ENCODE measurements at regions not wholly inside any gene's neighbourhood (a gene's known extent, or its start where the extent isn't known, plus 50 kb on each side); places are given as distances from the start of the nearest gene placed in this dataset.

DNA sequence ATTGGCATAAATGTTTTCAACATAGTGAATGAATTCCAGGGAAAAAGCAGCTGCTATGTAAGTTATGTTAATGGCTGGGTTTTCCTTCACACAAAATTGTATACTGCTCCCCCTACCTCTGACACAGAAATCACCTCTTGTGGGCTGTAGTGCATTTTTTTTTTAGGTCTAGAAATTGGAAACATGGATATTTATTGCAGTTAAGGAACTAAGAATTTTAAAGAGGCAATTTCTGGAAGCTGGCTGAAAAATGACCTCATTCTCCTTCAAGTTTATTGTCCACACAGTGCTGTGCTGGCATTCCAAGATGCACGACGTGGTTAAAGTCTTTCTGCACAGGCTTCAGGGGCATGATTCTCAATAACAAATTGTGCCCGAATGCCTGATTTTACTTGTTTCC is 1424.2 kb downstream of the MRPL39 start:
- DNase-seq = no peak

DNA sequence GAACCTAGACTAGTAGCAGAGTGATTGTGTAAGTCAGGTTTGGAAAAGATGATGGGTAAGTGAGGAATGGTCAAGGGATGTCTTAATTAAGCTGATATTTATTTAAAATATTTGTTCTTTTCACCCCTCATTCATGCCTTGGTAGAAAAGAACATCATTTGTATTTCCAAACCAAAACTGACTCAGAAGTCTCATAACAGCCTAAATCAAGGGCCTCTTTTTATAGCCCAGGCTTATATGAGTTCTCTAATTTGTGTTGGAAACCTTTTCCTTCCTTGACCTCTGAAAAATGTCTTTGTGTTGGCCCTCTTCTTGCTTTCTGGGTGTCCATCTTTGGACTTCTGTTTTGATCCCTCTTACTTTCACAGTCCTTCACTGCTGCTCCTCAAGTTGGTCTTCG is 1428.2 kb downstream of the MRPL39 start:
- DNase-seq = no peak

GRCh38 chr21:24175106-24175505 is 1432.2 kb downstream of the MRPL39 start:
- DNase-seq = no peak

- no peak for DNase-seq
These were observed 1435.5 kb downstream of the MRPL39 start for GRCh38 chr21:24171736-24172135.

DNA sequence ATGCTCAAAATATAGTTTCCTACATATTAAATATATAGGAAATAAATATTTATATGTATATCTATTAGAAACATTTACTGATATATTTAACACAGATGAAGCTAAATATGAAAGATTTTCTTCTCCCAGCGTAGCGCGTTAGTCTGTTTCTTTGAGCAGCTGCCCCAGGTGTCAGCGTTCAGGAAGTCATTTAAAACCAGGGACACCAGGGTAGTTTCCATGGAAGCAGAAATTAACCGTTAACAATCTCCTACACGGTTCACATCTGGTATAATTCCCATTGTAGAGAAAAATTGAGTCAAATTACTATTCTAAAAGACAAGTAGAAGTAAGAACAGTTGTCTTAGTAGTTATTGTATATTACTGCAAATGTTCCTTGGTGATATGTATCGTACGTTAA is 1443.7 kb downstream of the MRPL39 start:
- DNase-seq = no peak

DNA sequence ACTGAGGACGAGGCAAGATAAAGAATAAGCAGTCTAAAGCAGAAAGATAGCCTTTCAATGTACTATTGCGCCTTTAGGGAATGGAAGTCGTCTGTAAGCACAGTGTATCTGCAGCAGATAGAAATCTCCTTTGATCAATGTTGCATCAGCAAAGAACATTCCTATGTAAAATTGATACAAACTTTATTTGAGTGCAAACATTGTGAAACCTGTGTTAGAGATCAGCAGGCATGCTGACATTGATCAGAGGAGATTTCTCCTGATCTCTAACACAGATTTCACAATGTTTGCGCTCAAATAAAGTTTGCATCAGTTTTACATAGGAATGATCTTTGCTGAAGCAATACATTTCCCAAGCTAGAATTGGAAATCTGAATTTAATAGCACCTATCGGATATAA is 1446.8 kb downstream of the MRPL39 start:
- DNase-seq = no peak

DNA sequence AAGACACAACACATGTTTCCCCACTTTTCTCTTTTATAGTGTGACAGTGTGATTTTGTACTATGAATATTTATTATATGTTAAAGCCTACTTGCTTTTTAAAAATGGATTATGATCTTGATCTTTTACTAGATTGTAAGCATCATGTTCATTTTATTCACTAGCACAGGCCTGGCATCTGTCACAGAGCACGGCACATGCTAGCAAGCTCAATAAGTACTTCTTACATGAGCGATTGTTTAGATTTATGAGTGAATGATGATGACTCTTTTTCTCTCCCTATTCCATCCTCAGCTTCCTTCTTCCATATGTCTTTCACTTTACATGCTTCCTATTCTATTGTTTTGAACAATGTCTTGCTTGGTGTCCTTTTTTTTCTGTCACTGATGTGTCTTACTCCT is 1454.1 kb downstream of the MRPL39 start:
- DNase-seq = no peak

GRCh38 chr21:24150753-24151152 is 1456.5 kb downstream of the MRPL39 start:
- DNase-seq = no peak

GRCh38 chr21:24148461-24148860 is 1458.8 kb downstream of the MRPL39 start:
- DNase-seq = no peak

DNA sequence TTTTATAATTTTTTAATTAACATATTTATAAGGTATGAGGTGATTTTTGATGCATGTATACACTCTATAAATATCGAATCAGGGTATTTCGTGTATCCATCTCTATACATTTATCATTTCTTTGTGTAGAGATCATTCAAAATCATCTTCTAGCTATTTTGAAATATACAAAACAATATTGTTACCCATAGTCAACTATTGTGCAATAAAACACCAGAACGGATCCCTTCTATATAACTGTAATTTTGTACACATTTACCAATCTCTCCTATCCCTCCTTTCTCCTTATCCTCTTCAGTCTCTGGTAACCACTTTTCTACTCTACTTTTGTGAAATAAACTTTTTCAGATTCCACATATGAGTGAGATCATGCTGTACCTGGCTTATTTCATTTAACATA is 1459.6 kb downstream of the MRPL39 start:
- DNase-seq = no peak

- no peak for DNase-seq
These were observed 1476.2 kb downstream of the MRPL39 start for GRCh38 chr21:24131056-24131455.

DNA sequence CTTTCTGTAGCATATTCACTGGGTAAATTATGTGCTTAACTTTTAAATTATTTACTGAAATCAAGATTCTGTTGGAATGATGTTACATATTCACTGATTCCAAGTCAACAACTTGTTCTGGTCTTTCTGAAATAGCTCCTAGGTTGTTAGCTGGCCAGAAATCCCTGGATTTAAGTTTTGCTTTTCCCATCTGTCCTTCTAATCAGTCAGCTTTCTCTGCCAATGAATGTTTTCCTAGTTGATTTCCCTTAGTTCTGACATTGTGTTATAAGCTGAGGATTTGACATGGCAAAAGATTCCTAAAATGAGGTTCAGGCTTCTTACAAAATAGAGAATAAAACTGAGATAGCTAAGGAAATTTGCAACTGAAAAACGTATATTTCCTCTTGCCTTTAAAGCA is 1479.6 kb downstream of the MRPL39 start:
- no peak for DNase-seq

DNA sequence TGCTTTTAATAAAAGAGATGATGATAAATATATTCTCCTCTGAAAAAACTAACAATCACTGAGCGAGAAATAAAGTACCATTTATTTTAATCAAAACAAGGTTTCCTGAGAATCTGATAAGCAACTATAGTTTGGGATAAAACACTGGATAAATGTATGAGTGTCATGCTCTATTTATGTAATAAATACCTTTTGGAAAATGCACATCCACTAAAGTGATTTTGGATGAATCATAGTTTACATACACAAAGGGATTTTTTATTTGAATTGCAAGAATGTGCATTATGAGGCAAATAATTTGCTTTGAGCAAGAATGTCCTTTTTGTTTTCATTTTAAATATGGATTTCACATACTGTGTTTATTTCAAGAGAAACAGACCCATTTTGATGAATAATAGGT is 1483.5 kb downstream of the MRPL39 start:
- DNase-seq = no peak

DNA sequence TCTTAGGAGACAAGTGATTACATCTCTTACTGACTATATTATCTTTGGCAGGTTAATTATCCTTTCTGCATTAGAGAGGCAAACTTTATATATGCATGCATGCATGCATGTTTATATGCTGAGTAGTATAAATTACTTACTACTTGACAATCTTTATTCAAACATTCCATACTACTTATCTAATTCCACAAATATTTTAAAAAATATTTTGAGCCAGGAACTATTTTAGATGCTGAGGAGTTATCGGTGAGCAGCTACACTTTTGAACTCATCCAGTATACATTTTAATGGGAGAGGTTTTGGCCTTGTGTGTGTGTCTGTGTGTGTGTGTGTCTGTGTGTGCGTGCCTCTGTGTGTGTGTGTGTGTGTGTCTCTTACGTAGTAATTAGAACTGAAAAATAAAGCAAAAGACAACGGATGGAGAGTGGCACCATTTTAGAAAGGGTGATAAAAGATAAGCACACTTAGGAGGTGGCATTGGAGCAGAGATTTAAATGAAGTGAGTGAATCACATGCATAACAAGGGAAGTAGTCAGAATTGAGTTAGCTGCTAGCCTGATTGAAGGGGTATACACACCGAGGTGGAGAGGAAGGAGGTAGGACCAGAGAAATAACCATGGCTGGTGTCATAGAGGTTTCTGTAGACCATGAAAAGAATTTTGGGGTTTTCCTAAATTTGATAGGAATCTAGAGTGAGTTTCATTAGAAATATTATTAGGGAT is 1488.4 kb downstream of the MRPL39 start:
- DNase-seq = no peak

DNA sequence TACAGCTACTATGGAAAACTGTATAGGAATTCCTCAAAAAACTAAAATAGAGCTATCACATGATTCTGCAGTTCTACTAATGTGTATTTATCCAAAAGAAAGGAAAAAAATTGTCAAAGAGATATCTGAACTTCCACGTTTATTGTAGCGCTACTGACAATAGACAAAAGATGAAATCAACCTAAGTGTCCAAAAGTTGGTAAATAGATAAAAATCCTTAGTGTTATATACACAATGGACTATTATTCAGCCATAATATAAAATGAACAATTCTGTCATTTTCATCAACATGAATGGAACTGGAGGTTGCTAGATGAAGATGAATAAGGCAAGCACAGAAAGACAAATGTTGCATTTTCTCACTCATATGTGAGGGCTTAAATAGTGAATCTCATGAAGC is 1492.1 kb downstream of the MRPL39 start:
- no peak for DNase-seq

DNA sequence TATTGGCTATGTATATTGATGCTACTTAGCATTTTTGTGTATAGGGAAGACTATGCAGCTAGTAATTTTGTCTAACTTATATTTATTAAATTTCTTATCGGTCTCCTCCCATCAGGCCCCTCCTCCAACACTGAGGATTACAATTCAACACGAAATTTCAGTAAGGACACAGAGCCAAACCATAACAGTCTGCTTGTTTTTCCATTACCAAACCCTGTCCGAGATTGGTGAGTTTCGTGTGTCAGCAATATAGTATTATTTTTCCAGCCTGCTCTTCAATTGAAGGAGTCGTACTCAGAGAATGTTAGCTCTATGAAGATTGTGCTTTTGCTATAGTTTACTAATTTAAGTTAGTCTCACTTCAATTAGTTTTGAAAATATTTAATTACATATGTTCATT is 1495.3 kb downstream of the MRPL39 start:
- no peak for DNase-seq

DNA sequence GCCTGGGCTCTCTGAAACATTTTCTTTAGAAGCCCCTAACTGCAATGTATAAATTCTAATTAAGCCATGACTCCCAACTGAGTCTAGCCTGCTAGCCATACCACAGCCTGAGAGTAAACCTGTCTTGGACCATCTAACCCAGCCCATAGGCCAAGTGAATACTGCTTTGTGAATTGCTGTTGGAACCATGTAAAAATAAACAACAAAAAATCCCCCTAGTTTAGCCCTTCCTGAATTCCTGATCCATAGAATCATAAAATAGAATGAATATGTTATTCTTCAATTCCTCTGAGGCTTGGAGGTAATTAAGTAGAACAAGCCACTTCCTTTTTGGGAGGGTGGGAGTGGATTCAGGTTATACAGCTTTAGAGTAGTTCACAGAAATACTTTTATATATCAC is 1496.4 kb downstream of the MRPL39 start:
- no peak for DNase-seq

DNA sequence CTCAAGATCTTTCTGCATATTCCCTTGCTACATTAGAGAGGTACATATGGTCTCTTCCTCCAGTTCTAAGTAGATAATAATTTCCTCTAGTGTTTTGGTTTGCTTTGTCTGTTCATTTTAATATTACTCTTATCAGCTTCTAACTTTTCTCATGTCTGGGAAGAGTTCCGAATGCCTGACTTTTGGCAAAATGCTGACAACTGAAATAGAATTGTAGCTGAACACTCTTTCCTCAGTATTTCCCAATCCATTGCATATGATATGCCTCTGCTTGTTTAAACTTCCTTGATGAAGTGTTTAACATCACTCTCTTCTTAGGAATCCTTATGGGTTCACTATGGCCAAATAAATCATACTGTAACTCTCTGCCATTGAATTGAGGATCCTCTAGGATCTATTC is 1510.1 kb downstream of the MRPL39 start:
- no peak for DNase-seq

DNA sequence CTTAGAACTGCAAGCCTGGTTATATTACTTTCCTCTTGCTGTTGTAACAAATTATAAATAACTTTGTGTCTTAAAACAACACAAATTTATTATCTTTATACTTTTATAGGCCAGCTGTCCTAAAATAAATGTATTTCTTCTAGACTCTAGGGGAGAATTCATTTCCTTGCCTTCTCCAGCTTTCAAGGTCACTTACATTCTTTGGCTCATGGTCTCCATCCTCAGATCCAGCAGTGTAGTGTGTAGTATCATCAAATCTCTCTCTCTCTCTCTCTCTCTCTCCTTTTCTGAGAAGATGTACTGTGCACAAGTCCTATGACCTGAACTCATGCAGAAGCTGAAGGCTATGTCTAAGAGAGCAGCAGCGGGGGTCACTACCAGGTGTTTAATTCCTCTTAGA is 1510.6 kb downstream of the MRPL39 start:
- no peak for DNase-seq

DNA sequence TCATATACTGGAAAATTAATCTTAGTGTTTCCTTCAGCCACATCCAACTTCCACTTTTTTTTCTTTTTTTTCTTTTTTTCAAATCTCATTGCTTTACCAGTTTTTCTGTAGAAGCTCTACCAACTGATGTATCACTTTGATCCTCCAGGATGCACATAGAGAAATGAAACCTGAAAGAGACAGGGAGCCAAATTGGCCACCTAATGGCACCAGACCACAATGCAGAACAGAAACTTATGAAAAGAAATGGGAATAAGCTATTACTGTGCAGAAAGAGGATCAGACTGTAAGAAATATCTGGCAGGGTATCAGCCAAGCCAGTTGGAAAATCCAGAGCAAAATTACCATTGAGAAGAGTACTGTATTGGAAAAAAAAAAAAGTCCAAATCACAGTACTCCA is 1514.2 kb downstream of the MRPL39 start:
- no peak for DNase-seq

DNA sequence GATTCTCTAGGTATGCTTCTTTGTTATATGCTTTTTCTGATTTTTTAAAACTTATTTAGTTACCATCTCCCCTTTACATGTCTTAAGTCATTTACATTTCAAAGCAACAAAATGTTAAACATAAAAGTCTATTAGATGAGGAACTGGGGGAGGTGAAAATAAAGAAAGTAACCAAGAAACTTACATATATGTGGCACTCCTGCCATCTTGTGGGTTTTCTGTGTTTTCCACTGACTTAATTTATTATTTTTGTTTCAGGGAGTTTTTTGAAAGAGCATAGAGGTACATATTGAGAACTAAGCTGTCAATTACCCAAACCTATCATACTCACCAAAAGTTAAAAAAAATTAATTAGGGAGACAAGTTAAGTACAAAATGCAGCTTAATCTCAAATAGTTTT is 1531.1 kb downstream of the MRPL39 start:
- DNase-seq = peak in 1 of 6 experiments; percentile 6

DNA sequence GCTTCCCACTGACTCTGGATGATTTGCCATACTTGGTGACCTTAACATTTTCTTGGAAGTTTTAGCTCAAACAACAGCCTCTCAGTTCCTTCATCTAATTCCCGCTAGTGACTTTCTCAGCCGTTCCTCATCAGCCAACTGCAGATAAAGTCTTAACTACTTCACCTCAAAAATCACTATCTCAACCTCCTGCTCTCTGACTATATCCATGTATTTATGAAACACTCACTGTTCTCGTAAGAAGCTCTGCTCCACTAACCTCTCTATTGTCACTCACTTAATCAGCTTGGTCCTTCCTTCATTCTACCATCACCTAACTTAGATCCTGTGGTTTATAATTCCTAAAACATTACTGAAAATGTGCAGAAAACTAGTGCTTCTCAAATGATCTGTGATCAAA is 1551.6 kb downstream of the MRPL39 start:
- DNase-seq = no peak

- DNase-seq = no peak
These were observed 1557.0 kb downstream of the MRPL39 start for GRCh38 chr21:24050231-24050630.

- peak in 2 of 6 experiments; percentile 10 to 25 for DNase-seq
These were observed 1560.3 kb downstream of the MRPL39 start for GRCh38 chr21:24046829-24047443.

DNA sequence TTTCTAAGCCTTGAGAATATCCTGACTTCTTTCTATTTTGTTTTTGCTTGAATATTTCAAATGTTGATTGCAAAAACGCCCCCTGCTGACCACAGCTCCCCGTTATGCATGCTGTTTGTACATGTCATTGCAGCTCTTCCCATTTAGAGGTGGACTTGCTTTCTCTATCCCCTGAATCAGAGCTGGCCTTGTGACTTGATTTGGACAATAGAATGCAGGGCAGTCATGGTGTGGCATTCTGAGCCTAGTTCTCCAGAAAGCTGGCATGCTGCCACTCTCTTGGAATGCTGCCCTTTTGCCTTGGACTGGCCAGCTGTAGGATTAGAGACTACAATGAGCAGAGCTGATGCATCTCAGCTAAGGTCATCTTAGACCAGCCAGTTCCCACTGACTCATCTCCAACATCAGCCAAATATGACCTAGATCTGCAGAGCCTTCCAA is 1561.5 kb downstream of the MRPL39 start:
- DNase-seq = no peak
